Activated T-cell treated with anti-CD3 and anti-CD28 coated beads for 1 hour (primary cell): ENCODE measurements at regions not wholly inside any gene's neighbourhood (a gene's known extent, or its start where the extent isn't known, plus 50 kb on each side); places are given as distances from the start of the nearest gene placed in this dataset.

Experiments used
- DNase-seq: peaks from one replicate; pipeline ENCODE4 v3.0.0-alpha.2; 2020; ENCODE audit warnings: low read depth

- DNase-seq: no peak
Measured at GRCh38 chr15:93235269-93235668, 146.3 kb upstream of the RGMA start.

- no peak for DNase-seq
Measured at GRCh38 chr15:93233710-93234109, 144.7 kb upstream of the RGMA start.

GRCh38 chr15:93232845-93233244 lies 143.8 kb upstream of the RGMA start:
- no peak for DNase-seq

GRCh38 chr15:93231994-93232393 lies 143.0 kb upstream of the RGMA start:
- no peak for DNase-seq

GRCh38 chr15:93231261-93231925 lies 142.4 kb upstream of the RGMA start:
- DNase-seq: no peak

- DNase-seq: no peak
Measured at GRCh38 chr15:93228546-93228945, 139.5 kb upstream of the RGMA start.

- DNase-seq: no peak
Measured at GRCh38 chr15:93223803-93224202, 134.8 kb upstream of the RGMA start.

GRCh38 chr15:93221759-93222158 lies 132.7 kb upstream of the RGMA start:
- no peak for DNase-seq

GRCh38 chr15:93219859-93220420 lies 130.9 kb upstream of the RGMA start:
- DNase-seq: no peak

GRCh38 chr15:93217343-93217742 lies 128.3 kb upstream of the RGMA start:
- DNase-seq: no peak

- no peak for DNase-seq
Measured at GRCh38 chr15:93214106-93214505, 125.1 kb upstream of the RGMA start.

- no peak for DNase-seq
Measured at GRCh38 chr15:93213281-93213680, 124.3 kb upstream of the RGMA start.

GRCh38 chr15:93212578-93212977 lies 123.6 kb upstream of the RGMA start:
- no peak for DNase-seq

GRCh38 chr15:93210995-93211394 lies 122.0 kb upstream of the RGMA start:
- no peak for DNase-seq

- no peak for DNase-seq
Measured at GRCh38 chr15:93209690-93210445, 120.9 kb upstream of the RGMA start.

GRCh38 chr15:93206893-93207292 lies 117.9 kb upstream of the RGMA start:
- DNase-seq: no peak

GRCh38 chr15:93205413-93205812 lies 116.4 kb upstream of the RGMA start:
- no peak for DNase-seq

GRCh38 chr15:93203036-93203435 lies 114.0 kb upstream of the RGMA start:
- DNase-seq: no peak

- DNase-seq: no peak
Measured at GRCh38 chr15:93202405-93202804, 113.4 kb upstream of the RGMA start.

GRCh38 chr15:93201940-93202339 lies 112.9 kb upstream of the RGMA start:
- no peak for DNase-seq

- no peak for DNase-seq
Measured at GRCh38 chr15:93200837-93201226, 111.8 kb upstream of the RGMA start.

- no peak for DNase-seq
Measured at GRCh38 chr15:93200081-93200836, 111.2 kb upstream of the RGMA start.
